Keratinocyte (primary cell): ENCODE measurements at regions not wholly inside any gene's neighbourhood (a gene's known extent, or its start where the extent isn't known, plus 50 kb on each side); places are given as distances from the start of the nearest gene placed in this dataset.

Experiments used
- CTCF ChIP-seq, 3 experiments: IDR thresholded peaks in 1 of 3; conservative IDR thresholded peaks in 1 of 3; optimal IDR thresholded peaks in 1 of 3; 2 replicates in 2 of 3; 3 replicates in 1 of 3; pipeline versions ENCODE3 to v1.5.1; 2011; ENCODE audit warnings: low read length in 3 of 3, mild to moderate bottlenecking in 3 of 3, moderate library complexity in 2 of 3, control low read depth in 1 of 3, inconsistent platforms in 1 of 3; ENCODE audit not compliant: insufficient read depth in 2 of 3; ENCODE audit errors: extremely low read depth in 1 of 3
- EZH2 ChIP-seq: IDR thresholded peaks from one replicate; pipeline ENCODE4 v1.6.1; 2012; ENCODE audit warnings: inconsistent platforms, mild to moderate bottlenecking, low read length, moderate library complexity

- no peak for TF ChIP-seq CTCF (optimal IDR thresholded peaks at IDR 0.05 in 1 of 3, IDR thresholded peaks at IDR 0.05 in 1 of 3, conservative IDR thresholded peaks at IDR 0.05 in 1 of 3; ENCODE audit: extremely low read depth in 1 of 3, insufficient read depth in 2 of 3, low read length in 3 of 3)
- TF ChIP-seq EZH2 = no peak
Measured at GRCh38 chr4:72843466-72843865, 226.1 kb downstream of the COX18 start.
